Gastroesophageal sphincter (tissue), 3 donors: ENCODE measurements at regions not wholly inside any gene's neighbourhood (a gene's known extent, or its start where the extent isn't known, plus 50 kb on each side); places are given as distances from the start of the nearest gene placed in this dataset.

Source experiments
- CTCF ChIP-seq, 4 experiments: fragments of 200-600 bp in 2 of 4; fragments of 450-650 bp in 2 of 4; sonication (generic) in 1 of 4; IDR thresholded peaks; one replicate each; pipeline ENCODE4 v1.5.1; 2017 to 2019; ENCODE audit warnings: antibody characterized with exemption in 4 of 4, mild to moderate bottlenecking in 2 of 4, moderate library complexity in 2 of 4
- EP300 ChIP-seq: sonication (generic); formaldehyde crosslinking; IDR thresholded peaks from one replicate; pipeline ENCODE4 v1.6.1; 2017; ENCODE audit warnings: antibody characterized with exemption, mild to moderate bottlenecking
- POLR2A ChIP-seq, 2 donors: fragments of 450-650 bp; IDR thresholded peaks; one replicate each; pipeline ENCODE4 v1.6.1; 2017; ENCODE audit warnings: antibody characterized with exemption in 2 of 2, mild to moderate bottlenecking in 2 of 2, moderate library complexity in 1 of 2
- POLR2AphosphoS5 ChIP-seq: sonication (generic); formaldehyde crosslinking; IDR thresholded peaks from one replicate; pipeline ENCODE4 v1.6.1; 2017; ENCODE audit warnings: antibody characterized with exemption

GRCh38 chr6:1552296-1552761, 57.4 kb upstream of the FOXC1 start:
- TF ChIP-seq CTCF (IDR thresholded peaks at IDR 0.05) = no peak
- TF ChIP-seq POLR2A (IDR thresholded peaks at IDR 0.05) = no peak
- TF ChIP-seq EP300 = no peak
- TF ChIP-seq POLR2AphosphoS5 = no peak
